ENCODE measurements at regions not wholly inside any gene's neighbourhood (a gene's known extent, or its start where the extent isn't known, plus 50 kb on each side); places are given as distances from the start of the nearest gene placed in this dataset.

DNA sequence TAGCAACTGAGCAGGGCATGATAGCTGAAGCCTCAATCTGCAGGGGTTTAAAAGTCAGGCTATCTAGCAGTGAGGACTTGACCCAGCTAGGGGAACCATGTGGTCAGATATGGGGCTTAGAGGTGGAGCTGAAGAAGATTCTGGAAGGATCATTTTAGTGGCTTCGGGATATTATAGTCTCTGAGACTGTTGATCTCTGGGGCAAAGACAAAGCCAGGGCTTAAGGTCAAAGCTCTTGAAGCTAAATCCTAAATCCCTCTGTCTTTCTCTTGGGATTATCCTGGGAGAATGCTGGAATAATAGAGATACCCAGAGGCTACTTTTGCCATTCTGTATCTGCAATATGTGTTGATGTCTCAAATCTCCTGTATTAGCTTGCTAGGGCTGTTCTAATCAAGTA, 132.2 kb downstream of the DHX35 start:
- no peaks in the 10 kb centered on the region for H3K36me3 ChIP-seq (ENCODE audit: control insufficient read depth in 2 of 2, insufficient read depth in 2 of 2, low read length in 2 of 2)
- no peak overlapping the region for H3K4me3 ChIP-seq (ENCODE audit: low read length in 2 of 2)
- H3K4me1 ChIP-seq (ENCODE audit: control insufficient read depth, insufficient read depth, low read length), result no peaks in the 10 kb centered on the region
- H3K9me3 ChIP-seq (ENCODE audit: control insufficient read depth in 2 of 2, low read length in 2 of 2), result no peaks in the 10 kb centered on the region
- H3K9ac ChIP-seq (ENCODE audit: low read length in 2 of 2), result no peak overlapping the region
- H3K27ac ChIP-seq (ENCODE audit: low read length), result no peak overlapping the region
- peaks cover 3 to 7% of the 10 kb centered on the region in 2 donors for H3K27me3 ChIP-seq (ENCODE audit: control insufficient read depth in 1 of 2, insufficient read depth in 2 of 2, low read length in 2 of 2)

DNA sequence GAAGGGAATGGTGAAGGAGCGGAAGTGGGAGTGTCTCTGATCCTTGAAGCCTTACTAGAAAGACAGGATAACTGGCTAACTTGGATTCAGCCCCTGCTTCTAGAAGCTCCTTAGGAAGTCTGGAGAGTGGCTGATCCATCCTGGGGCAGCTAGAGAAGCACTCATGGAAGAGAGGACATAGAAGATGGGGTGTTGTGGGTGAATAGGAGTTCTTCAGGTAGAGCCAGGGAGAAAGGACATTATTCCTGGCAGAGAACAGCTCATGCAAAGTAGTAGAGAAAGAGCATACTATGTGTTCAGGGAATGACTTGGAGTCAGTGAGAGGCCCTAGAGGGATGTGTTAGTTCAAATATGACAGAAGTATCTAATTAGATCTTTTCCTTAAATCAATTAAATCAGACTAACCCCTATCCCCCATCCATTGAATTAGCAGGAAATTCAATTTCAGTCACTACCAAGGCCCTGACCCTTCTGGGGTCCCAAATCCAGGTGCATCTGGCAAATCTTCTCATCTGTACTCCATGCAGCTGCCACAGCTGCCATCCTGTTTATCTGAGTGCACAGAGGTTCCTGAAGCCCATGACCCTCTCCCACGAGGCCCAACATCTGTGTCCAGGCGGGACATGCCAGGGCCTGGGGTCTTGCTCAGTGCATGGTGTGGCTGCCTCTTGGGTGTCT, 130.7 kb downstream of the DHX35 start:
- Histone ChIP-seq H3K9ac (ENCODE audit: low read length in 2 of 2) (no peak overlapping the region), H3K27me3 (ENCODE audit: control insufficient read depth in 1 of 2, insufficient read depth in 2 of 2, low read length in 2 of 2) (peaks cover 0 to 5% of the 10 kb centered on the region in 2 donors), H3K9me3 (ENCODE audit: control insufficient read depth in 2 of 2, low read length in 2 of 2) (no peaks in the 10 kb centered on the region), H3K36me3 (ENCODE audit: control insufficient read depth in 2 of 2, insufficient read depth in 2 of 2, low read length in 2 of 2) (no peaks in the 10 kb centered on the region), H3K27ac (ENCODE audit: low read length) (no peak overlapping the region), H3K4me3 (ENCODE audit: low read length in 2 of 2) (no peak overlapping the region), H3K4me1 (ENCODE audit: control insufficient read depth, insufficient read depth, low read length) (no peaks in the 10 kb centered on the region)

DNA sequence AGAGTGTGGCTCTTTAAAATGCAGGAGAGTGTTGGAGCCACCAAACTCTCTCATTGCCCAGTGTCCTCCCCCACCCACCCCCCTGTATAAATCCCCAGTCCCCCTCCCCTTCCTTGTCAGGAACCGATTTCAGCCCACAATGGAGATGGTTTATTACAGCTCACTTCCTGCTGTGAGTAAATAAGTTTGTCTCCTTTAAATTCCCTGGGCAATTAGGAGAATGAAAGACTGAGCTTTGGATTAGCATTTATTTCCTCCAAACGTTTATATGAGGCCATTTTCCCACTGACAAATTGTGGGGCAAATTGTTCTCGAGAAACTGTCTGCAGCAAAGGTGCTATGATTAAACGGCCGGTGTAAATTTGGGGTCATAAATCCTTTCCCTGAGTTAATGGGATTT, 128.8 kb downstream of the DHX35 start:
- H3K4me1 ChIP-seq (ENCODE audit: control insufficient read depth, insufficient read depth, low read length), result no peaks in the 10 kb centered on the region
- no peaks in the 10 kb centered on the region for H3K36me3 ChIP-seq (ENCODE audit: control insufficient read depth in 2 of 2, insufficient read depth in 2 of 2, low read length in 2 of 2)
- peaks cover 0 to 5% of the 10 kb centered on the region in 2 donors for H3K27me3 ChIP-seq (ENCODE audit: control insufficient read depth in 1 of 2, insufficient read depth in 2 of 2, low read length in 2 of 2)
- no peak overlapping the region for H3K27ac ChIP-seq (ENCODE audit: low read length)
- H3K4me3 ChIP-seq (ENCODE audit: low read length in 2 of 2), result no peak overlapping the region
- H3K9me3 ChIP-seq (ENCODE audit: control insufficient read depth in 2 of 2, low read length in 2 of 2), result no peaks in the 10 kb centered on the region
- no peak overlapping the region for H3K9ac ChIP-seq (ENCODE audit: low read length in 2 of 2)

DNA sequence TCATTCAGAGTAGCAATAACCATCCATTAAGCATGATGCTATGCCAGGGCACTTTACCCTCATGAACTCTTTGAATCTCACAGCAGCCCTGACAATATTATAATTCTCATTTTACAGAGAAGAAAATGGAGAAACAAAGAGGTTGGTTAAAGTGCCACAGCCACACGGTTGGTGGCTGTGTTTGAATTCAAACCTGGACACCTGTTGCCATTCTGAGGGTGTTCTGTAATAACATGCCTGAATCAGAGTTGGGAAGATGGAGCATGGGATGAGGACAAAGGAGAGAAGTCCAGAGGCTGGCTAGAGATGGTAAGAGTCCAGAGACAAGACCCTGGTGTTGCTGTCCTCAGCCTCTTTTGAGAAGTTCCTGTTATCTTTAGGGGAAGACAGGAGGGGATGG, 127.7 kb downstream of the DHX35 start:
- Histone ChIP-seq H3K9ac (ENCODE audit: low read length in 2 of 2) (no peak overlapping the region), H3K27me3 (ENCODE audit: control insufficient read depth in 1 of 2, insufficient read depth in 2 of 2, low read length in 2 of 2) (peaks cover 0 to 5% of the 10 kb centered on the region in 2 donors), H3K27ac (ENCODE audit: low read length) (no peak overlapping the region), H3K9me3 (ENCODE audit: control insufficient read depth in 2 of 2, low read length in 2 of 2) (no peaks in the 10 kb centered on the region), H3K36me3 (ENCODE audit: control insufficient read depth in 2 of 2, insufficient read depth in 2 of 2, low read length in 2 of 2) (no peaks in the 10 kb centered on the region), H3K4me1 (ENCODE audit: control insufficient read depth, insufficient read depth, low read length) (no peaks in the 10 kb centered on the region), H3K4me3 (ENCODE audit: low read length in 2 of 2) (no peak overlapping the region)
